Right lobe of liver (tissue), 6 donors: ENCODE measurements at regions not wholly inside any gene's neighbourhood (a gene's known extent, or its start where the extent isn't known, plus 50 kb on each side); places are given as distances from the start of the nearest gene placed in this dataset.

Experiments used
- ATAC-seq, 4 donors: fragments of 200-7000 bp; cut with Tn5 transposase; one replicate each; pipeline ENCODE4 v1.9.1; 2020; ENCODE audit warnings: mild to moderate bottlenecking in 4 of 4, moderate library complexity in 4 of 4
- DNase-seq, 3 donors: peaks; one replicate each; pipeline ENCODE4 v3.0.0-alpha.2; 2020
- H3K27ac ChIP-seq, 3 donors: fragments of 200-600 bp; one replicate each; pipeline ENCODE4 v1.8.0; 2022
- H3K27me3 ChIP-seq, 2 donors: fragments of 200-600 bp; one replicate each; pipeline ENCODE4 v1.8.0; 2022
- H3K36me3 ChIP-seq, 4 donors: fragments of 200-600 bp; sonication (generic) in 1 of 4; one replicate each; pipeline versions ENCODE4 v1.5.1 to v1.8.0; 2017 to 2022; ENCODE audit warnings: control low read depth in 1 of 4
- H3K4me1 ChIP-seq, 4 donors: fragments of 200-600 bp; sonication (generic) in 1 of 4; one replicate each; pipeline versions ENCODE4 v1.5.1 to v1.8.0; 2017 to 2022; ENCODE audit warnings: control low read depth in 1 of 4
- H3K4me3 ChIP-seq, 3 donors: fragments of 200-600 bp; one replicate each; pipeline ENCODE4 v1.8.0; 2022
- H3K9me3 ChIP-seq, 4 donors: fragments of 200-600 bp; sonication (generic) in 1 of 4; one replicate each; pipeline versions ENCODE4 v1.5.1 to v1.8.0; 2017 to 2022; ENCODE audit warnings: control low read depth in 1 of 4
- POLR2A ChIP-seq: fragments of 450-650 bp; IDR thresholded peaks from one replicate; pipeline ENCODE4 v1.6.1; 2017; ENCODE audit warnings: antibody characterized with exemption, mild to moderate bottlenecking
- WGBS: methylation state at CpG from one replicate; pipeline ENCODE4 v1.1.6; 2018; ENCODE audit warnings: low coverage, low lambda C conversion rate; ENCODE audit not compliant: insufficient coverage; ENCODE audit errors: missing lambda C conversion rate; 5-methylcytosine and 5-hydroxymethylcytosine counted together
- intact Hi-C, 2 donors: fragments of 100-400 bp; cut with DNase I; formaldehyde crosslinking; loops; one replicate each; pipeline versions ENCODE4 v1.11.2 to v1.14.1; 2022
- TF ChIP-seq, protein P1 (sequence below), 4 donors: fragments of 200-600 bp in 3 of 4; fragments of 450-650 bp in 1 of 4; IDR thresholded peaks; one replicate each; pipeline versions ENCODE4 v1.5.1 to v1.8.0; 2016 to 2022; ENCODE audit warnings: antibody characterized with exemption in 4 of 4, mild to moderate bottlenecking in 2 of 4
- donor health status: DM: no; HTN: yes; CAD: no.
- donor health status: DM: no; HTN: no; CAD: no.
- donor health status: DM: no; HTN: no; CAD: no.
- donor health status: DM: no; HTN: yes; CAD: no.
- donor health status: DM: no; HTN: yes; CAD: no.

DNA sequence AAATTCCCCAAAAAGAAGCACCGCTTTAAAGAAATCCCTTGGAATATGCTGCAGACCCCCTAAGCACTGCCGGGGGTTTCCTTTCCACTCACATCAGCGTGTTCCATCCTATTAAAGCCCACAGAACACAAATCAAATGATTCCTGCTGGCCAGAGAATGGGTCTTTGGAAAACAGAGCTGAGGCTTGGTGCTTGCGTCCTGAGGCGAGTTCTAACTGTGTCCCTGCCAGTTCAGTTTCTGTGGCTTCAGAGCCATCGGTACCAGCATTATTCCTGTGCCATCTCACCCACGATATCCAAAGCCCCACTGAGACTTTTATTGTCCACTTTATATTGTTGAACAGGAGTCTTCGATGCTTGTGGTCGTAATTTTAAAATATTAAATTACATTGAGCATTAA lies 142.0 kb upstream of the SYT13 start:
- no peak for ATAC-seq
- no peak for TF ChIP-seq POLR2A
- TF ChIP-seq, protein P1, sequence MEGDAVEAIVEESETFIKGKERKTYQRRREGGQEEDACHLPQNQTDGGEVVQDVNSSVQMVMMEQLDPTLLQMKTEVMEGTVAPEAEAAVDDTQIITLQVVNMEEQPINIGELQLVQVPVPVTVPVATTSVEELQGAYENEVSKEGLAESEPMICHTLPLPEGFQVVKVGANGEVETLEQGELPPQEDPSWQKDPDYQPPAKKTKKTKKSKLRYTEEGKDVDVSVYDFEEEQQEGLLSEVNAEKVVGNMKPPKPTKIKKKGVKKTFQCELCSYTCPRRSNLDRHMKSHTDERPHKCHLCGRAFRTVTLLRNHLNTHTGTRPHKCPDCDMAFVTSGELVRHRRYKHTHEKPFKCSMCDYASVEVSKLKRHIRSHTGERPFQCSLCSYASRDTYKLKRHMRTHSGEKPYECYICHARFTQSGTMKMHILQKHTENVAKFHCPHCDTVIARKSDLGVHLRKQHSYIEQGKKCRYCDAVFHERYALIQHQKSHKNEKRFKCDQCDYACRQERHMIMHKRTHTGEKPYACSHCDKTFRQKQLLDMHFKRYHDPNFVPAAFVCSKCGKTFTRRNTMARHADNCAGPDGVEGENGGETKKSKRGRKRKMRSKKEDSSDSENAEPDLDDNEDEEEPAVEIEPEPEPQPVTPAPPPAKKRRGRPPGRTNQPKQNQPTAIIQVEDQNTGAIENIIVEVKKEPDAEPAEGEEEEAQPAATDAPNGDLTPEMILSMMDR (IDR thresholded peaks at IDR 0.05) = no peak
- WGBS = 70% methylated on average over 7 of the region's 9 CpGs

DNA sequence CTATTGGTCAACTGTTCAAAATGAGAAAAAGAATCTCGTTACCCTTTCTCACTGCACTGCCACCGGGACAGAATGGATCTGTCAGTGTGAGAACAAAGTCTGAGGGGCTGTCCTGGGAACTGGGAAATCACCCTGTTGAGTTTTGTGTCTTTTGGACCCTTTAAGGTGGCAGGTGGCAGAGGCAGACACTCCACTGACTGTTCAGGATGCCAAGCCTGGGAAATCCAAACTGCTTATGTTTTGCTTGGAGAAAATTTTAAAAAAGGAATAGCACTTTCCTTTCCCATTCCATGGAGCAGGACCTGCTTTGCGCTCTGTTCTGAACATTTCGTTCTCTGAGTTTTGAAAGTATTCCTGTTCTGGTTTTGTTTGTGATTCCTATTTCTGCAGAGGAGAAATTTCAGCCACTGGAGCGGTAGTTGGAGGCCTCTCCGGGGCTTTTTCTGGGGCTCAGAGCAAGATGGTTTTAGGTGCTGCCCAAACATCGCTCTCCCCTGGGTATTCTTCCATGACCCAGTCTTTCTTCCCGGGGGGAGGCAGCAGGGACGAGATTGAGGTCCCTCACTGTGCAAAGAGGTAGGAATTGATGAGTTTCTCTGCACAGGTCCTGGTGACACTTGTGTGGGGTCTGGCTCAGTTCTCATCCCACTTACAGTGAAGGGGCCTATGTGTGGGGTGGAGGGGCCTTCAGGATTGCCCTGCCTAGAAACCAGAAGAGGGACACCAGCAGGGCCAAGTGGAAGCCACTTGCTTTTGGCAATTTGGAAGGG lies 138.5 kb upstream of the SYT13 start:
- ATAC-seq (no peak), DNase-seq (no peak)
- H3K9me3 ChIP-seq = no peaks in the 10 kb centered on the region
- no peaks in the 10 kb centered on the region for H3K4me1 ChIP-seq
- no peak overlapping the region for H3K27ac ChIP-seq
- WGBS = 74% methylated on average over 5 of the region's 9 CpGs
- intact Hi-C loops = no loop called here
- no peaks in the 10 kb centered on the region for H3K27me3 ChIP-seq
- no peak overlapping the region for H3K4me3 ChIP-seq
- no peak for TF ChIP-seq POLR2A
- TF ChIP-seq, protein P1 (IDR thresholded peaks at IDR 0.05) = no peak
- H3K36me3 ChIP-seq = no peaks in the 10 kb centered on the region

More for the DNA sequence above, 142.0 kb upstream of the SYT13 start:
- H3K27ac ChIP-seq = no peak overlapping the region
- DNase-seq = no peak
- H3K4me3 ChIP-seq = no peak overlapping the region
- intact Hi-C loops = no loop called here
- H3K36me3 ChIP-seq = no peaks in the 10 kb centered on the region
- no peaks in the 10 kb centered on the region for H3K4me1 ChIP-seq
- H3K9me3 ChIP-seq = no peaks in the 10 kb centered on the region
- no peaks in the 10 kb centered on the region for H3K27me3 ChIP-seq

DNA sequence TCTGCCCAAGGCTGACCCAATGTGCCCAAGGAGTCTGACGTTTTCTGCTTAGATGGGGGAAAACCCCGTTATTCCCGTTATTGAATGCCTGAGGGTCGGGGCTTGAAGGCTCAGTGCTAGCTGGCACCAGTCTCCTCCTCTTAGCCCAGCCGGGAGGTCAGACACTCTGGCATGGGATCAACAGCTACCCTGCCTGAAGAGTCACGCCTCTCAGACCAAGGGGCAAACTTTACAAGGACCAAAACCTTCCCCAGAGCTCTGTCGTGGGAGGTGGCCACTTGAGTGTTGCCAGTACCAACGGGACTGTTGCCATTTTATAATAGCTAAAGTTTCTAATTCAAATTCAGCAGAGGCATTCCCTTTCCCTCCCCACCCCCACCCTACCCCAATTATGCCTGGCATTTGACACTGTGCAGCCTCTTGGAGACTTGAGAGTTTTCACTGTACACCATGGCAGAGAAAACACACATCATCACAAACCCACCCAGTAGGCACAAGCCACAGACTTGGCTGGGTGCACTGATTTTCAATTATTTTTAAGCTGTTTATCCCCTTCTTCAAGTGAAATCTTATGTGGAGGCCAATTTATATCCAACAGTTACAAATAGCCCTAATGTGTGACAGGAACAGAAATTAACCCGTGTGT lies 137.5 kb upstream of the SYT13 start:
- Histone ChIP-seq H3K9me3 (no peaks in the 10 kb centered on the region), H3K36me3 (no peaks in the 10 kb centered on the region), H3K4me1 (no peaks in the 10 kb centered on the region), H3K27me3 (no peaks in the 10 kb centered on the region), H3K4me3 (no peak overlapping the region), H3K27ac (no peak overlapping the region)
- intact Hi-C loops = no loop called here
- DNase-seq = no peak
- TF ChIP-seq, protein P1 (IDR thresholded peaks at IDR 0.05) = no peak
- TF ChIP-seq POLR2A = no peak
- WGBS = 35% methylated on average over 2 of the region's 9 CpGs
- no peak for ATAC-seq

DNA sequence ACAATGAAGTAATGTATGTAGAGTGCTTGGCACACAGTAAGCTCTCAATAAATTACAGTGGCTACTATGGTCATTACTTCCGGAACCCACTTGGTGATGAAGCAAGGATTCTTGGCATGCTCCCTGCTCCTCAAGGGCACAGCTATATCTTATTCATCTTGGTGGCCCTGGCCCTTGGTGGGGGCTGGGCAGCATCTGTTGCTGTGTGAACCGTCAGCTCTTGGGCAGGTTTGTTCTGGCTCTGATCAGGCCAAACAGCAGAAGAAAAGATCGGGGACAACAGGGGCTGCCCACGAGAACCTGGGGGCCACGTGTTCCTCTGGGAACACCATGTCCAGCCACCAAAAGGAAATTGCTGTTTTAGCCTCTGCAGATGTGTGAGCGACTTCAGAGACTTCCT lies 136.9 kb upstream of the SYT13 start:
- DNase-seq (no peak), ATAC-seq (no peak)
- Histone ChIP-seq H3K9me3 (no peaks in the 10 kb centered on the region), H3K4me1 (no peaks in the 10 kb centered on the region), H3K4me3 (no peak overlapping the region), H3K27ac (no peak overlapping the region), H3K36me3 (no peaks in the 10 kb centered on the region), H3K27me3 (no peaks in the 10 kb centered on the region)
- intact Hi-C loops = no loop called here
- no peak for TF ChIP-seq POLR2A
- TF ChIP-seq, protein P1 (IDR thresholded peaks at IDR 0.05) = no peak
- WGBS = 86% methylated on average over 1 of the region's 6 CpGs
